ENCODE measurements at regions not wholly inside any gene's neighbourhood (a gene's known extent, or its start where the extent isn't known, plus 50 kb on each side); places are given as distances from the start of the nearest gene placed in this dataset.

DNA sequence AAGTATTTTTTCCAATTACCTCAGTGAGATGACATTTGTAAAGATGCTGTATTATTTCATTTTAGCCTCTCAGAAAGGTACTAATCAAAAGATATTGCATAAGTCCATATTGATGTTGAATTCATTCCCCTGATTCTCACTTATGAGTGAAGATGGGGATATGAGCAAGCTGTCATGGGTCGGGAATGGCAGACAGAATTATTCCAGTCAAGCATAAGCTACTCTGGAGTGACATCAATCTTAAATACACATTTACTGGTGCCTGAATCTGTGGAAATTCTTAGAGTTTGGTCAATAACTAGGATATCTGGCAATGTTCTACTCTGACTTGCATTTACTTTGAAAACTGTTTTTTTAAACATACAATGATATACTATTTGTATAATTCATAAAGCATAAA lies 283.8 kb upstream of the PCDH7 start:
- H3K27me3 ChIP-seq (ENCODE audit: insufficient read depth, low read depth): no peaks in the 10 kb centered on the region
- no peaks in the 10 kb centered on the region for H3K4me1 ChIP-seq (replicated peaks; ENCODE audit: insufficient read depth)
- intact Hi-C loops (cut with micrococcal nuclease; ENCODE audit: unreplicated experiment): no loop called here
- H3K4me3 ChIP-seq: no peak overlapping the region
- no peak overlapping the region for H2AFZ ChIP-seq
- no peaks in the 10 kb centered on the region for H4K20me1 ChIP-seq (ENCODE audit: insufficient read depth)
- H3K36me3 ChIP-seq (ENCODE audit: low read depth): no peaks in the 10 kb centered on the region
- BruUV-seq (replicated peaks): no TSS peak
- ChIA-PET POLR2A (ENCODE audit: unreplicated experiment) (no interaction called here), CTCF (no interaction called here)
- H3K79me2 ChIP-seq (ENCODE audit: low read depth): no peaks in the 10 kb centered on the region
- H3F3A ChIP-seq (ENCODE audit: insufficient read depth, low read depth): no peaks in the 10 kb centered on the region
- H3K9me3 ChIP-seq (ENCODE audit: insufficient read depth, low read depth): no peaks in the 10 kb centered on the region
- H3K9me2 ChIP-seq (ENCODE audit: insufficient read depth): no peaks in the 10 kb centered on the region; the same call in 1 of the 2 replicates
- no peak for DNase-seq
- no peak overlapping the region for H3K27ac ChIP-seq
- no peak overlapping the region for H3K4me2 ChIP-seq
- TF ChIP-seq, protein P1, sequence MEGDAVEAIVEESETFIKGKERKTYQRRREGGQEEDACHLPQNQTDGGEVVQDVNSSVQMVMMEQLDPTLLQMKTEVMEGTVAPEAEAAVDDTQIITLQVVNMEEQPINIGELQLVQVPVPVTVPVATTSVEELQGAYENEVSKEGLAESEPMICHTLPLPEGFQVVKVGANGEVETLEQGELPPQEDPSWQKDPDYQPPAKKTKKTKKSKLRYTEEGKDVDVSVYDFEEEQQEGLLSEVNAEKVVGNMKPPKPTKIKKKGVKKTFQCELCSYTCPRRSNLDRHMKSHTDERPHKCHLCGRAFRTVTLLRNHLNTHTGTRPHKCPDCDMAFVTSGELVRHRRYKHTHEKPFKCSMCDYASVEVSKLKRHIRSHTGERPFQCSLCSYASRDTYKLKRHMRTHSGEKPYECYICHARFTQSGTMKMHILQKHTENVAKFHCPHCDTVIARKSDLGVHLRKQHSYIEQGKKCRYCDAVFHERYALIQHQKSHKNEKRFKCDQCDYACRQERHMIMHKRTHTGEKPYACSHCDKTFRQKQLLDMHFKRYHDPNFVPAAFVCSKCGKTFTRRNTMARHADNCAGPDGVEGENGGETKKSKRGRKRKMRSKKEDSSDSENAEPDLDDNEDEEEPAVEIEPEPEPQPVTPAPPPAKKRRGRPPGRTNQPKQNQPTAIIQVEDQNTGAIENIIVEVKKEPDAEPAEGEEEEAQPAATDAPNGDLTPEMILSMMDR (conservative IDR thresholded peaks at IDR 0.05): no peak
- TF ChIP-seq EZH2 (IDR thresholded peaks at IDR 0.05; ENCODE audit: low read depth): no peak

- intact Hi-C loops (cut with micrococcal nuclease; ENCODE audit: unreplicated experiment): no loop called here
- Histone ChIP-seq H3K27me3 (ENCODE audit: insufficient read depth, low read depth) (no peaks in the 10 kb centered on the region), H2AFZ (no peak overlapping the region), H3K4me2 (no peak overlapping the region), H3K4me3 (no peak overlapping the region), H3K9me3 (ENCODE audit: insufficient read depth, low read depth) (no peaks in the 10 kb centered on the region), H3K79me2 (ENCODE audit: low read depth) (no peaks in the 10 kb centered on the region), H4K20me1 (ENCODE audit: insufficient read depth) (no peaks in the 10 kb centered on the region), H3K4me1 (replicated peaks; ENCODE audit: insufficient read depth) (no peaks in the 10 kb centered on the region), H3K36me3 (ENCODE audit: low read depth) (no peaks in the 10 kb centered on the region), H3F3A (ENCODE audit: insufficient read depth, low read depth) (no peaks in the 10 kb centered on the region), H3K9me2 (ENCODE audit: insufficient read depth) (no peaks in the 10 kb centered on the region; the same call in 1 of the 2 replicates), H3K27ac (no peak overlapping the region)
- no TSS peak for BruUV-seq (replicated peaks)
- no peak for TF ChIP-seq EZH2 (IDR thresholded peaks at IDR 0.05; ENCODE audit: low read depth)
- TF ChIP-seq, protein P1 (conservative IDR thresholded peaks at IDR 0.05): no peak
- DNase-seq: no peak
- ChIA-PET CTCF (no interaction called here), POLR2A (ENCODE audit: unreplicated experiment) (no interaction called here)
These were observed 282.9 kb upstream of the PCDH7 start for GRCh38 chr4:30437316-30437715.

GRCh38 chr4:30443289-30443688 lies 276.9 kb upstream of the PCDH7 start:
- Histone ChIP-seq H4K20me1 (ENCODE audit: insufficient read depth) (no peaks in the 10 kb centered on the region), H3K9me3 (ENCODE audit: insufficient read depth, low read depth) (no peaks in the 10 kb centered on the region), H3K36me3 (ENCODE audit: low read depth) (no peaks in the 10 kb centered on the region), H3K4me1 (replicated peaks; ENCODE audit: insufficient read depth) (no peaks in the 10 kb centered on the region), H3K27ac (no peak overlapping the region), H3K4me3 (no peak overlapping the region), H3K79me2 (ENCODE audit: low read depth) (no peaks in the 10 kb centered on the region), H2AFZ (no peak overlapping the region), H3K4me2 (no peak overlapping the region), H3K9me2 (ENCODE audit: insufficient read depth) (no peaks in the 10 kb centered on the region), H3K27me3 (ENCODE audit: insufficient read depth, low read depth) (no peaks in the 10 kb centered on the region), H3F3A (ENCODE audit: insufficient read depth, low read depth) (no peaks in the 10 kb centered on the region)
- CTCF ChIA-PET: no interaction called here
- TF ChIP-seq EZH2 (IDR thresholded peaks at IDR 0.05; ENCODE audit: low read depth): no peak
- TF ChIP-seq, protein P1 (conservative IDR thresholded peaks at IDR 0.05): no peak
- DNase-seq: no peak
- POLR2A ChIA-PET (ENCODE audit: unreplicated experiment): no interaction called here
- intact Hi-C loops (cut with micrococcal nuclease; ENCODE audit: unreplicated experiment): no loop called here
- no TSS peak for BruUV-seq (replicated peaks)
